Heart right ventricle (tissue), 16 donors: ENCODE measurements at regions not wholly inside any gene's neighbourhood (a gene's known extent, or its start where the extent isn't known, plus 50 kb on each side); places are given as distances from the start of the nearest gene placed in this dataset.

ENCODE experiments used
- ATAC-seq, 8 donors: fragments of 200-7000 bp; cut with Tn5 transposase; one replicate each; pipeline ENCODE4 v1.9.1; 2020; ENCODE audit warnings: mild to moderate bottlenecking in 8 of 8, moderate library complexity in 8 of 8, moderate number of reproducible peaks in 1 of 8
- DNase-seq, 2 donors: peaks; one replicate each; pipeline ENCODE4 v3.0.0-alpha.2; 2020
- H3K27ac ChIP-seq, 10 donors: fragments of 200-600 bp; sonication (generic) in 2 of 10; one replicate each; pipeline versions ENCODE4 v1.5.0 to v1.8.0; 2020 to 2022; ENCODE audit warnings: mild to moderate bottlenecking in 3 of 10
- H3K27me3 ChIP-seq, 7 donors: fragments of 200-600 bp; one replicate each; pipeline ENCODE4 v1.8.0; 2021 to 2022; ENCODE audit warnings: mild to moderate bottlenecking in 2 of 7
- H3K36me3 ChIP-seq, 9 donors: fragments of 200-600 bp; sonication (generic) in 1 of 9; one replicate each; pipeline versions ENCODE4 v1.5.0 to v1.8.0; 2020 to 2022; ENCODE audit warnings: mild to moderate bottlenecking in 2 of 9
- H3K4me1 ChIP-seq, 9 donors: fragments of 200-600 bp; sonication (generic) in 1 of 9; one replicate each; pipeline versions ENCODE4 v1.5.0 to v1.8.0; 2020 to 2022; ENCODE audit warnings: mild to moderate bottlenecking in 4 of 9
- H3K4me3 ChIP-seq, 10 donors: fragments of 200-600 bp; sonication (generic) in 2 of 10; one replicate each; pipeline versions ENCODE4 v1.5.0 to v1.8.0; 2020 to 2022; ENCODE audit warnings: mild to moderate bottlenecking in 7 of 10, moderate library complexity in 2 of 10
- H3K9me3 ChIP-seq, 11 donors: fragments of 200-600 bp in 10 of 11; sonication (generic) in 2 of 11; one replicate each; pipeline versions ENCODE4 v1.5.0 to v1.8.0; 2013 to 2022; ENCODE audit warnings: mild to moderate bottlenecking in 2 of 11, control low read depth in 1 of 11, moderate library complexity in 1 of 11
- WGBS, 2 donors: extraction: QIAGEN DNeasy Blood & Tissue Kit; methylation state at CpG; one replicate each; pipeline ENCODE4 v1.1.7; 2013; ENCODE audit warnings: inconsistent platforms in 1 of 2; 5-methylcytosine and 5-hydroxymethylcytosine counted together
- intact Hi-C, 10 donors: fragments of 100-400 bp; cut with DNase I; formaldehyde crosslinking; loops; one replicate each; pipeline versions ENCODE4 v1.11.1 to v1.14.2; 2022
- TF ChIP-seq, protein P1 (sequence below), 9 donors: fragments of 200-600 bp; sonication (generic) in 2 of 9; IDR thresholded peaks; one replicate each; pipeline versions ENCODE4 v1.5.0 to v1.8.0; 2021 to 2022; ENCODE audit warnings: antibody characterized with exemption in 9 of 9, mild to moderate bottlenecking in 5 of 9, moderate library complexity in 1 of 9
- donor health status: Arrhythmogenic right ventricular cardiomyopathy.
- donor health status: ischemic (EF 13 %, LVEDD 7.1; RV severe dilation, severe dysfunction).
- donor health status: healthy with polysubstance abuse.
- donor health status: DM: no; HTN: yes; CAD: no.
- donor health status: DM: no; HTN: no; CAD: no.
- donor health status: ischemic (EF 25% LVEDD 6.9; RV normal size, moderate dysfunction).
- donor health status: ischemic (EF 25% LVEDD 5.7; RV mildly dilated, moderate dysfunction).
- donor health status: healthy.
- donor health status: DM: yes; HTN: yes; CAD: no.
- donor health status: Ischemic cardiomyopathy.
- donor health status: ischemic (EF 35%, LVEDD 5.7; RV mildly dilated, moderate dysfunction).
- donor health status: nonischemic (EF 11% LVEDD 7.7; RV severe dilation, severe dysfunction).
- donor health status: DM: yes; HTN: yes; CAD: no.
- donor health status: PGD.
- donor health status: ischemic (EF 29% LVEDD 5.4; RV normal size, mild dysfunction).
- donor health status: nonischemic (EF 23%, LVEDD 6.1; RV moderate dilation, normal function).

DNA sequence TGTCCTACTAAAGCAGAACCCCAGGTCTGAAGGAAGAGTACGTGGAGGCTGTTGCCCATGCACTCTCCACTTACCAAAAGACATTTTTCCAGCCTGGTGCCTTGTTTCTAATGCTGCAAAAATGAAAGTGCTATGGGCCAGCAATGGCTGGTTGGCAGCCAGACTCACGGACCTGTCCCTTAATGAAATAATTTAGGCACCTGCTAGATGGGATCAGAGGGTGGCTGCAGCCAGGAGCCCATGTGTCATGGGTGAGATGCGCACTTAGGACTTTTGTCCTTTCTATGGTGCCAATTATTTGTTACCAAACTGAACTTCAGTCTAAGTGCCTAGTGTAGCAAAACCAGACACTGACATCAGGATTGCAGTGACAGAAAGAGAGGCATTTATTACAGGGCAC lies 276.3 kb downstream of the YTHDC2 start:
- no peaks in the 10 kb centered on the region for H3K36me3 ChIP-seq
- H3K9me3 ChIP-seq = no peaks in the 10 kb centered on the region
- no peak for ATAC-seq
- 85 to 88% methylated on average over 3 of the region's 3 CpGs for WGBS, 2 donors
- peaks cover 0 to 19% (median 0%) of the 10 kb centered on the region in 7 donors for H3K27me3 ChIP-seq
- no peak overlapping the region for H3K4me3 ChIP-seq
- TF ChIP-seq, protein P1, sequence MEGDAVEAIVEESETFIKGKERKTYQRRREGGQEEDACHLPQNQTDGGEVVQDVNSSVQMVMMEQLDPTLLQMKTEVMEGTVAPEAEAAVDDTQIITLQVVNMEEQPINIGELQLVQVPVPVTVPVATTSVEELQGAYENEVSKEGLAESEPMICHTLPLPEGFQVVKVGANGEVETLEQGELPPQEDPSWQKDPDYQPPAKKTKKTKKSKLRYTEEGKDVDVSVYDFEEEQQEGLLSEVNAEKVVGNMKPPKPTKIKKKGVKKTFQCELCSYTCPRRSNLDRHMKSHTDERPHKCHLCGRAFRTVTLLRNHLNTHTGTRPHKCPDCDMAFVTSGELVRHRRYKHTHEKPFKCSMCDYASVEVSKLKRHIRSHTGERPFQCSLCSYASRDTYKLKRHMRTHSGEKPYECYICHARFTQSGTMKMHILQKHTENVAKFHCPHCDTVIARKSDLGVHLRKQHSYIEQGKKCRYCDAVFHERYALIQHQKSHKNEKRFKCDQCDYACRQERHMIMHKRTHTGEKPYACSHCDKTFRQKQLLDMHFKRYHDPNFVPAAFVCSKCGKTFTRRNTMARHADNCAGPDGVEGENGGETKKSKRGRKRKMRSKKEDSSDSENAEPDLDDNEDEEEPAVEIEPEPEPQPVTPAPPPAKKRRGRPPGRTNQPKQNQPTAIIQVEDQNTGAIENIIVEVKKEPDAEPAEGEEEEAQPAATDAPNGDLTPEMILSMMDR (IDR thresholded peaks at IDR 0.05) = no peak
- no peak overlapping the region for H3K27ac ChIP-seq
- DNase-seq = no peak
- intact Hi-C loops = no loop called here
- no peaks in the 10 kb centered on the region for H3K4me1 ChIP-seq

DNA sequence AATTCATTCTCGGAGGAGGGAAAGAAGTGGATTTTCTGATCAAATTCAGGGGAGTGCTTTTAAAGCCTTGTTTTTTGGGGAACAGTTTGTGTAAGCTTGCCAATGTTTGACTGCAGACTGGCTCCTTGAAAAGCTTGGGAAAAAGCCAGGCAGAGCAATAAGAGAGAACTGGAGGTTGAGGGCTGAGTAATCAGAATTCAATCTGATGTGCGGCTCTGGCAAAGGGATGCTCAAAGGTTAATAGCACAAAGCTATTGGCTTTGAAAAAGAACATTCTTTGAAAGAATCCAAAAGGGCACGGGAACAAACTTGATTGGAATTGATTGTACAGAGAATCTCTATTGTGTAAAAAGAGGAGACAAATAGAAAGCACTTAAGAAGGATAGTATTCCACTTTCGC lies 279.3 kb downstream of the YTHDC2 start:
- 82 to 84% methylated on average over 4 of the region's 4 CpGs for WGBS, 2 donors
- H3K27me3 ChIP-seq = peaks cover 0 to 19% (median 0%) of the 10 kb centered on the region in 7 donors
- DNase-seq = no peak
- H3K27ac ChIP-seq = no peak overlapping the region
- no peak for ATAC-seq
- TF ChIP-seq, protein P1 (IDR thresholded peaks at IDR 0.05) = no peak
- no peaks in the 10 kb centered on the region for H3K36me3 ChIP-seq
- intact Hi-C loops = no loop called here
- no peak overlapping the region for H3K4me3 ChIP-seq
- H3K9me3 ChIP-seq = no peaks in the 10 kb centered on the region
- no peaks in the 10 kb centered on the region for H3K4me1 ChIP-seq

DNA sequence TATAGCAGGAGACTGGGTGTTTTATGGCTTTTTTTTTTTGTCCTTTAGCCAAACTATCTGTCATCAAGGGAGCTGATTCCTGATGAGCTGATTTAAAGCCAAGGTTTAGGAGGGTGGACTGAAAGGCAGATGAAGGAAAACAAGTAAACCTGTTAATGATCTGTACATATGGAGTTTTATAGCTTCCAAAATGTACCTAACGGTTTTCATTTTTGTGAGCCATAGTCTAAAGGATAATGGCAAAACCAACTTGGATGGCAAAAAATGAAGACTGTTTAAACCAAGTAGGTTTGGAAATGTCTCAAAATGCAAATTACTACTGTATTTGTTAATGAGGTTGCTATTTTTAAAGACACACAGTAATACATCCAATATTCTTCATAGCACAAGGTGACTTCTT lies 281.5 kb downstream of the YTHDC2 start:
- no peak for ATAC-seq
- WGBS, 2 donors = 83 to 92% methylated on average over 1 of the region's 1 CpG
- intact Hi-C loops = no loop called here
- Histone ChIP-seq H3K27ac (no peak overlapping the region), H3K36me3 (no peaks in the 10 kb centered on the region), H3K4me3 (no peak overlapping the region), H3K9me3 (no peaks in the 10 kb centered on the region), H3K27me3 (peaks cover 0 to 16% (median 0%) of the 10 kb centered on the region in 7 donors), H3K4me1 (no peaks in the 10 kb centered on the region)
- TF ChIP-seq, protein P1 (IDR thresholded peaks at IDR 0.05) = no peak
- no peak for DNase-seq

DNA sequence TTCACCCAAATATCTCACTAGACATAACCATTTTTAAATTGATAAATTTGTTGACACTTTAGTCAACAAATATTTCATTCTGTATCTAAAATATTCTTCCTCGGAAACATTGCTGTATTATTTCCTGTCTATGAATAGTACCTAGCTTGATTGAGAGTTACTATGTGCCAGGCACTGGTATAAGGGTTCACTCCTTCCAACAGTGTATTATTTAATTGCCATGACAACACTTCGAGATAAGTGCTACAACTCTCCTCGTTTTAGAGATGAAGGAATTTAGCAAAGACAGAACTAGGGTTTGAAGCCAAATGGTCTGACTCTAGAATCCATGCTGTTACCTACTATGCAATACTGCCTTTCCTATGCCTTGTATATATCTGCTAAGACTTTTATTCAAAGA lies 287.2 kb downstream of the YTHDC2 start:
- Histone ChIP-seq H3K27ac (no peak overlapping the region), H3K9me3 (no peaks in the 10 kb centered on the region), H3K4me3 (no peak overlapping the region), H3K4me1 (peaks cover 0 to under 1% (median 0%) of the 10 kb centered on the region in 9 donors), H3K36me3 (no peaks in the 10 kb centered on the region), H3K27me3 (peaks cover 0 to 10% (median 0%) of the 10 kb centered on the region in 7 donors)
- intact Hi-C loops = no loop called here
- DNase-seq = no peak
- WGBS, 2 donors = 34 to 36% methylated on average over 3 of the region's 3 CpGs
- TF ChIP-seq, protein P1 (IDR thresholded peaks at IDR 0.05) = no peak
- ATAC-seq = no peak
